ENCODE measurements at regions not wholly inside any gene's neighbourhood (a gene's known extent, or its start where the extent isn't known, plus 50 kb on each side); places are given as distances from the start of the nearest gene placed in this dataset.

- Histone ChIP-seq H3K4me3 (ENCODE audit: extremely low read depth, insufficient read depth, low read length, poor library complexity, severe bottlenecking) (no peak overlapping the region), H3K36me3 (ENCODE audit: control insufficient read depth, insufficient read depth, low read length) (no peaks in the 10 kb centered on the region), H3K27ac (ENCODE audit: low read depth, low read length, severe bottlenecking) (no peak overlapping the region), H3K9me3 (ENCODE audit: control insufficient read depth, low read length) (no peaks in the 10 kb centered on the region), H3K4me1 (ENCODE audit: control insufficient read depth, insufficient read depth, low read length, poor library complexity, severe bottlenecking) (peaks cover 8% of the 10 kb centered on the region)
- 86 to 92% methylated on average over 9 of the region's 9 CpGs for WGBS, 2 experiments (ENCODE audit: insufficient coverage in 2 of 2)
These were observed 108.6 kb upstream of the GPC1 start for GRCh38 chr2:240326886-240327285.

- Histone ChIP-seq H3K27ac (ENCODE audit: low read depth, low read length, severe bottlenecking) (no peak overlapping the region), H3K4me1 (ENCODE audit: control insufficient read depth, insufficient read depth, low read length, poor library complexity, severe bottlenecking) (peaks cover 8% of the 10 kb centered on the region), H3K4me3 (ENCODE audit: extremely low read depth, insufficient read depth, low read length, poor library complexity, severe bottlenecking) (no peak overlapping the region), H3K9me3 (ENCODE audit: control insufficient read depth, low read length) (no peaks in the 10 kb centered on the region), H3K36me3 (ENCODE audit: control insufficient read depth, insufficient read depth, low read length) (no peaks in the 10 kb centered on the region)
- 92 to 96% methylated on average over 8 of the region's 10 CpGs for WGBS, 2 experiments (ENCODE audit: insufficient coverage in 2 of 2)
These were observed 107.9 kb upstream of the GPC1 start for GRCh38 chr2:240327566-240327965.

GRCh38 chr2:240328526-240328925 is 106.9 kb upstream of the GPC1 start:
- H3K4me1 ChIP-seq (ENCODE audit: control insufficient read depth, insufficient read depth, low read length, poor library complexity, severe bottlenecking), result peaks cover 8% of the 10 kb centered on the region
- no peak overlapping the region for H3K4me3 ChIP-seq (ENCODE audit: extremely low read depth, insufficient read depth, low read length, poor library complexity, severe bottlenecking)
- H3K36me3 ChIP-seq (ENCODE audit: control insufficient read depth, insufficient read depth, low read length), result no peaks in the 10 kb centered on the region
- H3K27ac ChIP-seq (ENCODE audit: low read depth, low read length, severe bottlenecking), result no peak overlapping the region
- no peaks in the 10 kb centered on the region for H3K9me3 ChIP-seq (ENCODE audit: control insufficient read depth, low read length)
- WGBS, 2 experiments (ENCODE audit: insufficient coverage in 2 of 2), result 89 to 91% methylated on average over 10 of the region's 10 CpGs

- 80 to 92% methylated on average over 7 to 9 of the region's 10 CpGs for WGBS, 2 experiments (ENCODE audit: insufficient coverage in 2 of 2)
- Histone ChIP-seq H3K27ac (ENCODE audit: low read depth, low read length, severe bottlenecking) (no peak overlapping the region), H3K4me1 (ENCODE audit: control insufficient read depth, insufficient read depth, low read length, poor library complexity, severe bottlenecking) (peaks cover 8% of the 10 kb centered on the region), H3K4me3 (ENCODE audit: extremely low read depth, insufficient read depth, low read length, poor library complexity, severe bottlenecking) (no peak overlapping the region), H3K9me3 (ENCODE audit: control insufficient read depth, low read length) (no peaks in the 10 kb centered on the region), H3K36me3 (ENCODE audit: control insufficient read depth, insufficient read depth, low read length) (no peaks in the 10 kb centered on the region)
These were observed 106.3 kb upstream of the GPC1 start for GRCh38 chr2:240329116-240329665.

- 92% methylated on average over 6 of the region's 6 CpGs for WGBS, 2 experiments (ENCODE audit: insufficient coverage in 2 of 2)
- no peak overlapping the region for H3K4me3 ChIP-seq (ENCODE audit: extremely low read depth, insufficient read depth, low read length, poor library complexity, severe bottlenecking)
- H3K27ac ChIP-seq (ENCODE audit: low read depth, low read length, severe bottlenecking), result no peak overlapping the region
- no peaks in the 10 kb centered on the region for H3K36me3 ChIP-seq (ENCODE audit: control insufficient read depth, insufficient read depth, low read length)
- H3K4me1 ChIP-seq (ENCODE audit: control insufficient read depth, insufficient read depth, low read length, poor library complexity, severe bottlenecking), result peaks cover 8% of the 10 kb centered on the region
- no peaks in the 10 kb centered on the region for H3K9me3 ChIP-seq (ENCODE audit: control insufficient read depth, low read length)
These were observed 105.7 kb upstream of the GPC1 start for GRCh38 chr2:240329778-240330177.

- no peak overlapping the region for H3K4me3 ChIP-seq (ENCODE audit: extremely low read depth, insufficient read depth, low read length, poor library complexity, severe bottlenecking)
- H3K9me3 ChIP-seq (ENCODE audit: control insufficient read depth, low read length), result no peaks in the 10 kb centered on the region
- WGBS, 2 experiments (ENCODE audit: insufficient coverage in 2 of 2), result 90 to 96% methylated on average over 6 to 7 of the region's 7 CpGs
- H3K36me3 ChIP-seq (ENCODE audit: control insufficient read depth, insufficient read depth, low read length), result no peaks in the 10 kb centered on the region
- no peaks in the 10 kb centered on the region for H3K4me1 ChIP-seq (ENCODE audit: control insufficient read depth, insufficient read depth, low read length, poor library complexity, severe bottlenecking)
- no peak overlapping the region for H3K27ac ChIP-seq (ENCODE audit: low read depth, low read length, severe bottlenecking)
These were observed 101.5 kb upstream of the GPC1 start for GRCh38 chr2:240333985-240334384.

GRCh38 chr2:240335061-240335460 is 100.4 kb upstream of the GPC1 start:
- no peak overlapping the region for H3K4me3 ChIP-seq (ENCODE audit: extremely low read depth, insufficient read depth, low read length, poor library complexity, severe bottlenecking)
- 83% methylated on average over 2 of the region's 3 CpGs; no CpG with 5 or more reads in 1 of the 2 experiments for WGBS, 2 experiments (ENCODE audit: insufficient coverage in 2 of 2)

GRCh38 chr2:240336820-240337427 is 98.5 kb upstream of the GPC1 start:
- 88 to 92% methylated on average over 2 of the region's 4 CpGs for WGBS, 2 experiments (ENCODE audit: insufficient coverage in 2 of 2)
- Histone ChIP-seq H3K9me3 (ENCODE audit: control insufficient read depth, low read length) (no peaks in the 10 kb centered on the region), H3K36me3 (ENCODE audit: control insufficient read depth, insufficient read depth, low read length) (no peaks in the 10 kb centered on the region), H3K4me3 (ENCODE audit: extremely low read depth, insufficient read depth, low read length, poor library complexity, severe bottlenecking) (no peak overlapping the region), H3K27ac (ENCODE audit: low read depth, low read length, severe bottlenecking) (no peak overlapping the region), H3K4me1 (ENCODE audit: control insufficient read depth, insufficient read depth, low read length, poor library complexity, severe bottlenecking) (no peaks in the 10 kb centered on the region)

More at GRCh38 chr2:240335061-240335460, 100.4 kb upstream of the GPC1 start:
- H3K4me1 ChIP-seq (ENCODE audit: control insufficient read depth, insufficient read depth, low read length, poor library complexity, severe bottlenecking), result no peaks in the 10 kb centered on the region
- no peak overlapping the region for H3K27ac ChIP-seq (ENCODE audit: low read depth, low read length, severe bottlenecking)
- H3K9me3 ChIP-seq (ENCODE audit: control insufficient read depth, low read length), result no peaks in the 10 kb centered on the region
- no peaks in the 10 kb centered on the region for H3K36me3 ChIP-seq (ENCODE audit: control insufficient read depth, insufficient read depth, low read length)

GRCh38 chr2:240338274-240338673 is 97.2 kb upstream of the GPC1 start:
- no peaks in the 10 kb centered on the region for H3K9me3 ChIP-seq (ENCODE audit: control insufficient read depth, low read length)
- H3K4me3 ChIP-seq (ENCODE audit: extremely low read depth, insufficient read depth, low read length, poor library complexity, severe bottlenecking), result no peak overlapping the region
- H3K4me1 ChIP-seq (ENCODE audit: control insufficient read depth, insufficient read depth, low read length, poor library complexity, severe bottlenecking), result no peaks in the 10 kb centered on the region
- no peaks in the 10 kb centered on the region for H3K36me3 ChIP-seq (ENCODE audit: control insufficient read depth, insufficient read depth, low read length)
- WGBS, 2 experiments (ENCODE audit: insufficient coverage in 2 of 2), result 79 to 83% methylated on average over 2 of the region's 2 CpGs
- no peak overlapping the region for H3K27ac ChIP-seq (ENCODE audit: low read depth, low read length, severe bottlenecking)

- Histone ChIP-seq H3K4me1 (ENCODE audit: control insufficient read depth, insufficient read depth, low read length, poor library complexity, severe bottlenecking) (no peaks in the 10 kb centered on the region), H3K36me3 (ENCODE audit: control insufficient read depth, insufficient read depth, low read length) (no peaks in the 10 kb centered on the region), H3K27ac (ENCODE audit: low read depth, low read length, severe bottlenecking) (no peak overlapping the region), H3K4me3 (ENCODE audit: extremely low read depth, insufficient read depth, low read length, poor library complexity, severe bottlenecking) (no peak overlapping the region), H3K9me3 (ENCODE audit: control insufficient read depth, low read length) (no peaks in the 10 kb centered on the region)
- WGBS, 2 experiments (ENCODE audit: insufficient coverage in 2 of 2), result 85 to 94% methylated on average over 10 to 17 of the region's 24 CpGs
These were observed 95.8 kb upstream of the GPC1 start for GRCh38 chr2:240339411-240340360.
